ENCODE measurements at regions not wholly inside any gene's neighbourhood (a gene's known extent, or its start where the extent isn't known, plus 50 kb on each side); places are given as distances from the start of the nearest gene placed in this dataset.

GRCh38 chr12:13383379-13383778, 186.9 kb downstream of the EMP1 start:
- no peak for DNase-seq (ENCODE audit: low read depth in 3 of 3)

- no peak for DNase-seq (ENCODE audit: low read depth in 3 of 3)
These were observed 183.8 kb downstream of the EMP1 start for GRCh38 chr12:13380297-13380696.

- no peak for DNase-seq (ENCODE audit: low read depth in 3 of 3)
These were observed 183.1 kb downstream of the EMP1 start for GRCh38 chr12:13379531-13380188.

- DNase-seq (ENCODE audit: low read depth in 3 of 3), result no peak
These were observed 181.2 kb downstream of the EMP1 start for GRCh38 chr12:13377698-13378097.

GRCh38 chr12:13376610-13377373, 180.3 kb downstream of the EMP1 start:
- DNase-seq (ENCODE audit: low read depth in 3 of 3), result no peak

- no peak for DNase-seq (ENCODE audit: low read depth in 3 of 3)
These were observed 179.2 kb downstream of the EMP1 start for GRCh38 chr12:13375583-13376345.

GRCh38 chr12:13374793-13375192, 178.3 kb downstream of the EMP1 start:
- no peak for DNase-seq (ENCODE audit: low read depth in 3 of 3)

GRCh38 chr12:13373803-13374202, 177.3 kb downstream of the EMP1 start:
- DNase-seq (ENCODE audit: low read depth in 3 of 3), result no peak

- DNase-seq (ENCODE audit: low read depth in 3 of 3), result no peak
These were observed 176.6 kb downstream of the EMP1 start for GRCh38 chr12:13373131-13373530.

GRCh38 chr12:13372386-13372785, 175.9 kb downstream of the EMP1 start:
- no peak for DNase-seq (ENCODE audit: low read depth in 3 of 3)

- DNase-seq (ENCODE audit: low read depth in 3 of 3), result no peak
These were observed 175.3 kb downstream of the EMP1 start for GRCh38 chr12:13371797-13372196.

GRCh38 chr12:13371367-13371766, 174.8 kb downstream of the EMP1 start:
- no peak for DNase-seq (ENCODE audit: low read depth in 3 of 3)

GRCh38 chr12:13369474-13370056, 173.0 kb downstream of the EMP1 start:
- DNase-seq (ENCODE audit: low read depth in 3 of 3), result no peak

- DNase-seq (ENCODE audit: low read depth in 3 of 3), result no peak
These were observed 172.4 kb downstream of the EMP1 start for GRCh38 chr12:13368971-13369370.

GRCh38 chr12:13368431-13368830, 171.9 kb downstream of the EMP1 start:
- DNase-seq (ENCODE audit: low read depth in 3 of 3), result no peak

GRCh38 chr12:13367973-13368372, 171.4 kb downstream of the EMP1 start:
- DNase-seq (ENCODE audit: low read depth in 3 of 3), result no peak

GRCh38 chr12:13365748-13366366, 169.3 kb downstream of the EMP1 start:
- DNase-seq (ENCODE audit: low read depth in 3 of 3), result no peak

GRCh38 chr12:13362260-13362841, 165.8 kb downstream of the EMP1 start:
- DNase-seq (ENCODE audit: low read depth in 3 of 3), result peak in 2 of 3 experiments; percentile 5 to 10

- no peak for DNase-seq (ENCODE audit: low read depth in 3 of 3)
These were observed 163.1 kb downstream of the EMP1 start for GRCh38 chr12:13359636-13360035.

GRCh38 chr12:13358391-13358905, 161.9 kb downstream of the EMP1 start:
- no peak for DNase-seq (ENCODE audit: low read depth in 3 of 3)

GRCh38 chr12:13350946-13351345, 154.4 kb downstream of the EMP1 start:
- no peak for DNase-seq (ENCODE audit: low read depth in 3 of 3)

Data from stimulated activated CD4-positive, alpha-beta T cell treated with anti-CD3 and anti-CD28 coated beads, TNF-alpha, amount 100 ng/mL, for 4 hours (primary cell).